Vagina (tissue), 2 donors: ENCODE measurements at regions not wholly inside any gene's neighbourhood (a gene's known extent, or its start where the extent isn't known, plus 50 kb on each side); places are given as distances from the start of the nearest gene placed in this dataset.

Source experiments
- CTCF ChIP-seq, 3 experiments: fragments of 450-650 bp in 2 of 3; fragments of 200-600 bp in 1 of 3; sonication (generic) in 1 of 3; IDR thresholded peaks; one replicate each; pipeline ENCODE4 v1.5.1; 2017 to 2019; ENCODE audit warnings: antibody characterized with exemption in 3 of 3, mild to moderate bottlenecking in 2 of 3, moderate library complexity in 2 of 3
- POLR2A ChIP-seq, 2 donors: fragments of 450-650 bp; IDR thresholded peaks; one replicate each; pipeline ENCODE4 v1.6.1; 2017; ENCODE audit warnings: antibody characterized with exemption in 2 of 2, mild to moderate bottlenecking in 2 of 2, moderate library complexity in 2 of 2
- POLR2AphosphoS5 ChIP-seq, 2 donors: sonication (generic); formaldehyde crosslinking; IDR thresholded peaks; one replicate each; pipeline ENCODE4 v1.9.0; 2017; ENCODE audit warnings: antibody characterized with exemption in 2 of 2, mild to moderate bottlenecking in 2 of 2, low read depth in 1 of 2; ENCODE audit not compliant: insufficient read depth in 1 of 2

- no peak for TF ChIP-seq CTCF (IDR thresholded peaks at IDR 0.05)
- no peak for TF ChIP-seq POLR2A (IDR thresholded peaks at IDR 0.05)
- no peak for TF ChIP-seq POLR2AphosphoS5 (IDR thresholded peaks at IDR 0.05; ENCODE audit: insufficient read depth in 1 of 2, low read depth in 1 of 2)
These were observed 231.3 kb upstream of the SLC30A5 start for GRCh38 chr5:68862560-68862959.
